PFSK-1 (cell line): ENCODE measurements at regions not wholly inside any gene's neighbourhood (a gene's known extent, or its start where the extent isn't known, plus 50 kb on each side); places are given as distances from the start of the nearest gene placed in this dataset.

Experiments
- SIN3A ChIP-seq: IDR thresholded peaks from 2 replicates; pipeline ENCODE4 v1.6.1; 2012; ENCODE audit warnings: mild to moderate bottlenecking, low read length, moderate library complexity, borderline replicate concordance; ENCODE audit not compliant: insufficient read depth
- TAF1 ChIP-seq: IDR thresholded peaks from 2 replicates; pipeline ENCODE4 v1.6.1; 2012; ENCODE audit warnings: low read length, control low read depth, borderline replicate concordance; ENCODE audit not compliant: insufficient read depth

DNA sequence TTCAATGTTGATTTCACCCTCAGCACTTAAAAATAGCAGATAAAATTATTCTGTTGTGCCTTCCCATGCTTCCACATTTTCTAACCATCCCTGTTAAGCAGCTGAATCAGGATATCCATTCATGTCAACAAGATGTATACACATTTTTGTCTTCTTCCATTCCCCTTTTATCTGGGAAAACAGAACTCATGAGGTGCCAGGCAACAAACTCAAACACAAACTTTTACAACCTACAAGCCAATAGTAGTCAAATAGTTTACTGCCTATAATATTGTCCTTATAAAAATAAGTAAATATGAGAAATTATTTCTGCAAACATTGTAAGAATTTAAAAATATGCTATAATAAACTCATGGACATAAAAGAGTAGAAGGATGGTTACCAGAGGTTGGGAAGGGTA lies 1569.8 kb downstream of the REEP3 start:
- TF ChIP-seq TAF1 (no peak), SIN3A (no peak)
